H1 (cell line): ENCODE measurements at regions not wholly inside any gene's neighbourhood (a gene's known extent, or its start where the extent isn't known, plus 50 kb on each side); places are given as distances from the start of the nearest gene placed in this dataset.

Experiments
- CTCF ChIA-PET: fragments of 300-600 bp; sonication (Branson Sonifier 250); formaldehyde crosslinking; loops from one replicate; lab custom pipeline; 2021; ENCODE audit not compliant: partially characterized antibody; lab: Charles Lee
- POLR2A ChIA-PET: fragments of 300-600 bp; sonication (Branson Sonifier 250); formaldehyde crosslinking; loops from one replicate; lab custom pipeline; 2021; ENCODE audit warnings: inconsistent platforms; ENCODE audit not compliant: partially characterized antibody; lab: Charles Lee
- DNase-seq, 2 experiments: peaks; one replicate each; pipeline versions ENCODE4 v3.0.0 to v3.0.0-alpha.2; 2010 to 2022; ENCODE audit warnings: low spot score in 2 of 2, low read depth in 1 of 2, mixed read lengths in 1 of 2
- FAIRE-seq: peaks from 2 replicates; lab custom pipeline; 2011; peaks lifted over from hg19 to GRCh38; lab: Jason Lieb, UNC
- H2AFZ ChIP-seq: 2 replicates; pipeline ENCODE4 v1.8.1; 2012; ENCODE audit warnings: low read length, inconsistent platforms
- H2AK5ac ChIP-seq: 2 replicates; pipeline ENCODE4 v1.6.1; 2013; ENCODE audit warnings: low read depth, low read length
- H2BK120ac ChIP-seq: replicated peaks from 2 replicates; pipeline ENCODE3; 2013; ENCODE audit warnings: low read depth, low read length, inconsistent platforms
- H2BK12ac ChIP-seq: 2 replicates; pipeline ENCODE4 v1.6.1; 2013; ENCODE audit warnings: low read depth, low read length
- H2BK15ac ChIP-seq: 2 replicates; pipeline ENCODE4 v1.6.1; 2013; ENCODE audit warnings: low read length
- H2BK20ac ChIP-seq: 2 replicates; pipeline ENCODE4 v1.6.1; 2013; ENCODE audit warnings: low read length
- H2BK5ac ChIP-seq: 2 replicates; pipeline ENCODE4 v1.6.1; 2013; ENCODE audit warnings: low read depth, low read length
- H3K14ac ChIP-seq: 2 replicates; pipeline ENCODE4 v1.6.1; 2013; ENCODE audit warnings: inconsistent platforms; ENCODE audit not compliant: insufficient read length
- H3K18ac ChIP-seq: 2 replicates; pipeline ENCODE4 v1.6.1; 2013; ENCODE audit warnings: low read length; ENCODE audit errors: extremely low read depth
- H3K23ac ChIP-seq: 2 replicates; pipeline ENCODE4 v1.6.1; 2013; ENCODE audit warnings: inconsistent platforms; ENCODE audit not compliant: insufficient read length
- H3K23me2 ChIP-seq: 2 replicates; pipeline ENCODE4 v1.6.1; 2013; ENCODE audit warnings: low read depth, low read length
- H3K27ac ChIP-seq: 2 replicates; pipeline ENCODE4 v1.6.1; 2011; ENCODE audit warnings: low read depth, low read length, inconsistent platforms
- H3K27me3 ChIP-seq, 4 experiments: replicated peaks in 1 of 4; 1 replicate in 1 of 4; 2 replicates in 3 of 4; pipeline versions ENCODE4 v1.6.1 to v1.8.1; 2011 to 2013; ENCODE audit warnings: low read length in 3 of 4, mild to moderate bottlenecking in 3 of 4, inconsistent platforms in 2 of 4, mixed read lengths in 2 of 4, moderate library complexity in 1 of 4; ENCODE audit not compliant: control insufficient read depth in 3 of 4, insufficient read depth in 3 of 4; ENCODE audit errors: extremely low read depth in 1 of 4
- H3K36me3 ChIP-seq, 4 experiments: 2 replicates each; pipeline versions ENCODE4 v1.6.1 to v1.8.1; 2011 to 2013; ENCODE audit warnings: mild to moderate bottlenecking in 4 of 4, low read length in 3 of 4, moderate library complexity in 2 of 4, control low read depth in 1 of 4, inconsistent platforms in 1 of 4; ENCODE audit not compliant: insufficient read depth in 4 of 4, control insufficient read depth in 2 of 4
- H3K4ac ChIP-seq: replicated peaks from 2 replicates; pipeline ENCODE3; 2013; ENCODE audit warnings: low read length, low read depth, mixed read lengths, inconsistent platforms; ENCODE audit not compliant: insufficient read length
- H3K4me1 ChIP-seq, 4 experiments: replicated peaks in 1 of 4; 1 replicate in 1 of 4; 2 replicates in 3 of 4; pipeline versions ENCODE4 v1.6.1 to v1.8.1; 2011 to 2013; ENCODE audit warnings: low read length in 3 of 4, inconsistent platforms in 2 of 4, mixed read lengths in 1 of 4; ENCODE audit not compliant: insufficient read depth in 4 of 4, control insufficient read depth in 3 of 4
- H3K4me2 ChIP-seq, 2 experiments: 2 replicates each; pipeline versions ENCODE4 v1.6.1 to v1.8.1; 2011 to 2013; ENCODE audit warnings: low read depth in 2 of 2, low read length in 2 of 2, control low read depth in 1 of 2, inconsistent platforms in 1 of 2, mild to moderate bottlenecking in 1 of 2; ENCODE audit not compliant: insufficient read depth in 1 of 2
- H3K4me3 ChIP-seq, 4 experiments: fragments of 200-600, 300-600 bp in 1 of 4; sonication (generic), shearing (Covaris generic), sonication (Bioruptor Twin) in 1 of 4; 2 replicates each; pipeline versions ENCODE4 v1.5.1 to v1.8.1; 2011 to 2016; ENCODE audit warnings: low read length in 4 of 4, low read depth in 3 of 4, control low read depth in 2 of 4, inconsistent platforms in 2 of 4, mild to moderate bottlenecking in 2 of 4, mixed read lengths in 1 of 4, moderate library complexity in 1 of 4; ENCODE audit not compliant: insufficient read depth in 2 of 4; ENCODE audit errors: extremely low read depth in 1 of 4
- H3K56ac ChIP-seq: replicated peaks from 2 replicates; pipeline ENCODE3; 2013; ENCODE audit warnings: low read depth, mild to moderate bottlenecking, mixed read lengths, low read length, inconsistent platforms; ENCODE audit not compliant: insufficient read length
- H3K79me1 ChIP-seq: 2 replicates; pipeline ENCODE4 v1.6.1; 2013; ENCODE audit warnings: low read depth, low read length, control low read depth
- H3K79me2 ChIP-seq, 2 experiments: 2 replicates each; pipeline versions ENCODE4 v1.6.1 to v1.8.1; 2012 to 2013; ENCODE audit warnings: low read length in 2 of 2, mild to moderate bottlenecking in 2 of 2, inconsistent platforms in 1 of 2; ENCODE audit not compliant: insufficient read depth in 2 of 2, control insufficient read depth in 1 of 2
- H3K9ac ChIP-seq, 4 experiments: replicated peaks in 1 of 4; 1 replicate in 1 of 4; 2 replicates in 3 of 4; pipeline versions ENCODE4 v1.6.1 to v1.8.1; 2011 to 2013; ENCODE audit warnings: low read depth in 3 of 4, low read length in 3 of 4, control low read depth in 2 of 4, mild to moderate bottlenecking in 2 of 4, moderate library complexity in 2 of 4, inconsistent platforms in 1 of 4; ENCODE audit errors: extremely low read depth in 1 of 4
- H3K9me3 ChIP-seq, 2 experiments: 2 replicates each; pipeline versions ENCODE4 v1.6.1 to v1.8.1; 2012 to 2013; ENCODE audit warnings: mild to moderate bottlenecking in 2 of 2, moderate library complexity in 2 of 2, control low read depth in 1 of 2, inconsistent platforms in 1 of 2, low read depth in 1 of 2, low read length in 1 of 2, mixed read lengths in 1 of 2; ENCODE audit not compliant: insufficient read depth in 2 of 2
- H4K20me1 ChIP-seq, 2 experiments: replicated peaks in 1 of 2; 2 replicates each; pipeline versions ENCODE3 to v1.8.1; 2011 to 2013; ENCODE audit warnings: inconsistent platforms in 2 of 2, low read length in 2 of 2, mild to moderate bottlenecking in 1 of 2; ENCODE audit not compliant: insufficient read depth in 2 of 2, control insufficient read depth in 1 of 2
- H4K5ac ChIP-seq: 2 replicates; pipeline ENCODE4 v1.6.1; 2013; ENCODE audit warnings: low read length, low read depth, mixed read lengths, inconsistent platforms; ENCODE audit not compliant: insufficient read length
- H4K8ac ChIP-seq: 2 replicates; pipeline ENCODE4 v1.8.0; 2013; ENCODE audit warnings: mild to moderate bottlenecking, moderate library complexity, low read length, inconsistent platforms; ENCODE audit not compliant: insufficient read depth; ENCODE audit errors: extremely low read depth
- H4K91ac ChIP-seq: replicated peaks from 2 replicates; pipeline ENCODE3; 2013; ENCODE audit warnings: low read length, mixed read lengths, inconsistent platforms; ENCODE audit not compliant: insufficient read length
- CHD1 ChIP-seq: IDR thresholded peaks from 2 replicates; pipeline ENCODE4 v1.6.1; 2012; ENCODE audit warnings: low read depth, low read length, improper control_type of control experiment
- EZH2 ChIP-seq: fragments of 200-600 bp; sonication (generic); IDR thresholded peaks from 2 replicates; pipeline ENCODE4 v1.7.1; 2012; ENCODE audit warnings: low read depth, mild to moderate bottlenecking, moderate library complexity, low read length, inconsistent platforms; ENCODE audit not compliant: severe bottlenecking
- FOSL1 ChIP-seq: IDR thresholded peaks from 2 replicates; pipeline ENCODE4 v1.6.1; 2011; ENCODE audit warnings: mild to moderate bottlenecking, low read depth, low read length, moderate library complexity; ENCODE audit not compliant: insufficient read depth
- RFX5 ChIP-seq: IDR thresholded peaks from 2 replicates; pipeline ENCODE4 v1.6.1; 2011; ENCODE audit warnings: low read depth, low read length, improper control_type of control experiment, borderline replicate concordance
- RXRA ChIP-seq: IDR thresholded peaks from 2 replicates; pipeline ENCODE4 v1.6.1; 2011; ENCODE audit warnings: low read depth, mild to moderate bottlenecking, low read length, moderate library complexity; ENCODE audit not compliant: insufficient read depth
- SIX5 ChIP-seq: IDR thresholded peaks from 2 replicates; pipeline ENCODE4 v1.6.1; 2011; ENCODE audit warnings: mild to moderate bottlenecking, low read depth, low read length
- SP1 ChIP-seq: IDR thresholded peaks from 2 replicates; pipeline ENCODE4 v1.6.1; 2011; ENCODE audit warnings: low read depth, low read length
- SP2 ChIP-seq: IDR thresholded peaks from 2 replicates; pipeline ENCODE4 v1.6.1; 2012; ENCODE audit warnings: mild to moderate bottlenecking, low read length, inconsistent platforms
- SUZ12 ChIP-seq: fragments of 200-600 bp; sonication (generic); IDR thresholded peaks from 2 replicates; pipeline ENCODE4 v1.6.1; 2012; ENCODE audit warnings: mild to moderate bottlenecking, inconsistent platforms, low read length, moderate library complexity, mixed read lengths
- TAF7 ChIP-seq: optimal IDR thresholded peaks from 2 replicates; pipeline ENCODE3; 2011; ENCODE audit warnings: low read depth, mild to moderate bottlenecking, inconsistent platforms, low read length, moderate library complexity, borderline replicate concordance
- WGBS, 2 experiments: shearing (Covaris generic) in 1 of 2; methylation state at CpG; one replicate each; pipeline versions ENCODE4 v1.1.6 to v1.1.7; 2013 to 2015; ENCODE audit warnings: low lambda C conversion rate in 2 of 2, mixed read lengths in 2 of 2, inconsistent platforms in 1 of 2, low coverage in 1 of 2, missing lambda C conversion rate in 1 of 2; ENCODE audit not compliant: insufficient replicate concordance in 2 of 2, insufficient coverage in 1 of 2, insufficient read length in 1 of 2; ENCODE audit errors: extremely low coverage in 1 of 2, missing lambda C conversion rate in 1 of 2; 5-methylcytosine and 5-hydroxymethylcytosine counted together

- Histone ChIP-seq H3K9me3 (0 out of 4 replicates have a peak, but pooled peaks cover 0 to 2% of the 10 kb centered on the region in 2 experiments), H3K4me2 (no peak overlapping the region), H3K27me3 (no peaks in the 10 kb centered on the region), H2BK12ac (no peak overlapping the region), H4K20me1 (no peaks in the 10 kb centered on the region), H3K27ac (no peak overlapping the region), H3K14ac (no peak overlapping the region), H3K9ac (no peak overlapping the region), H3K4ac (no peak overlapping the region), H4K91ac (no peak overlapping the region), H2AFZ (no peak overlapping the region), H4K8ac (no peak overlapping the region), H3K79me2 (no peaks in the 10 kb centered on the region), H2AK5ac (no peak overlapping the region), H3K79me1 (no peaks in the 10 kb centered on the region), H3K4me1 (no peaks in the 10 kb centered on the region), H2BK5ac (no peak overlapping the region), H4K5ac (no peak overlapping the region), H3K56ac (no peak overlapping the region), H2BK15ac (no peak overlapping the region), H3K18ac (no peak overlapping the region), H3K23ac (no peak overlapping the region), H3K36me3 (no peaks in the 10 kb centered on the region), H3K23me2 (no peaks in the 10 kb centered on the region), H2BK20ac (no peak overlapping the region), H3K4me3 (no peak overlapping the region), H2BK120ac (no peak overlapping the region)
- CTCF ChIA-PET: no interaction called here
- DNase-seq: no peak
- TF ChIP-seq FOSL1: no peak
- TF ChIP-seq SP1: no peak
- no peak for TF ChIP-seq SP2
- no peak for TF ChIP-seq SUZ12
- no peak for TF ChIP-seq EZH2
- TF ChIP-seq CHD1: no peak
- TF ChIP-seq RFX5: no peak
- no peak for TF ChIP-seq SIX5
- no peak for TF ChIP-seq RXRA
- TF ChIP-seq TAF7: no peak
- POLR2A ChIA-PET: no interaction called here
- WGBS, 2 experiments: 94% methylated on average over 1 of the region's 1 CpG; no CpG with 5 or more reads in 1 of the 2 experiments
- FAIRE-seq: no peak
Observed at GRCh38 chr5:105865834-105866233, 1804.9 kb downstream of the EFNA5 start.
